Naive thymus-derived CD4-positive, alpha-beta T cell (primary cell): ENCODE measurements at regions not wholly inside any gene's neighbourhood (a gene's known extent, or its start where the extent isn't known, plus 50 kb on each side); places are given as distances from the start of the nearest gene placed in this dataset.

Experiments
- ATAC-seq: fragments of 150-1000 bp; cut with Tn5 transposase; 2 replicates; pipeline ENCODE4 v1.10.0; 2021; ENCODE audit warnings: mild to moderate bottlenecking, moderate library complexity
- CTCF ChIA-PET: fragments of 350-600 bp; sonication (Branson Sonifier 250); formaldehyde crosslinking; loops from one replicate; lab custom pipeline; 2021; ENCODE audit warnings: antibody characterized with exemption; lab: Charles Lee
- POLR2A ChIA-PET: fragments of 350-600 bp; sonication (Branson Sonifier 250); formaldehyde crosslinking; loops from one replicate; lab custom pipeline; 2021; ENCODE audit warnings: antibody characterized with exemption, inconsistent platforms; lab: Charles Lee
- DNase-seq, 9 donors: peaks; one replicate each; pipeline versions ENCODE4 v3.0.0 to v3.0.0-alpha.2; 2020 to 2022; ENCODE audit warnings: mixed read lengths in 1 of 9
- H3K27ac ChIP-seq: one replicate; pipeline ENCODE4 v1.7.0; 2013; ENCODE audit warnings: mild to moderate bottlenecking, low read depth, low read length, moderate library complexity
- H3K27me3 ChIP-seq, 2 donors: one replicate each; pipeline ENCODE4 v1.7.0; 2013; ENCODE audit warnings: low read length in 2 of 2, mild to moderate bottlenecking in 2 of 2, moderate library complexity in 2 of 2; ENCODE audit not compliant: control insufficient read depth in 2 of 2, insufficient read depth in 2 of 2
- H3K36me3 ChIP-seq, 3 experiments: 1 replicate in 2 of 3; 2 replicates in 1 of 3; pipeline ENCODE4 v1.7.0; 2013; ENCODE audit warnings: low read length in 3 of 3, mild to moderate bottlenecking in 3 of 3, moderate library complexity in 1 of 3; ENCODE audit not compliant: insufficient read depth in 3 of 3, control insufficient read depth in 2 of 3
- H3K4me1 ChIP-seq, 2 donors: one replicate each; pipeline ENCODE4 v1.7.0; 2013; ENCODE audit warnings: low read length in 2 of 2, mild to moderate bottlenecking in 2 of 2, moderate library complexity in 1 of 2; ENCODE audit not compliant: control insufficient read depth in 2 of 2, insufficient read depth in 2 of 2
- H3K4me3 ChIP-seq: 2 replicates; pipeline ENCODE4 v1.7.0; 2013; ENCODE audit warnings: mild to moderate bottlenecking, low read length
- H3K9me3 ChIP-seq, 3 experiments: 1 replicate in 2 of 3; 2 replicates in 1 of 3; pipeline ENCODE4 v1.7.0; 2013; ENCODE audit warnings: low read length in 3 of 3; ENCODE audit not compliant: control insufficient read depth in 2 of 3
- H3K27ac Mint-ChIP-seq, 9 donors: one replicate each; pipeline ENCODE4 v1.8.0; 2020 to 2022; ENCODE audit warnings: mixed read lengths in 9 of 9, mild to moderate bottlenecking in 8 of 9, moderate library complexity in 5 of 9, inconsistent platforms in 2 of 9
- H3K27me3 Mint-ChIP-seq, 5 donors: one replicate each; pipeline ENCODE4 v1.8.0; 2021 to 2022; ENCODE audit warnings: mixed read lengths in 5 of 5, mild to moderate bottlenecking in 1 of 5
- H3K36me3 Mint-ChIP-seq, 5 donors: one replicate each; pipeline ENCODE4 v1.8.0; 2020 to 2022; ENCODE audit warnings: mixed read lengths in 5 of 5, mild to moderate bottlenecking in 3 of 5, inconsistent platforms in 1 of 5
- H3K4me1 Mint-ChIP-seq, 7 donors: one replicate each; pipeline ENCODE4 v1.8.0; 2020 to 2022; ENCODE audit warnings: mixed read lengths in 7 of 7, mild to moderate bottlenecking in 3 of 7, inconsistent platforms in 1 of 7
- H3K4me3 Mint-ChIP-seq, 10 donors: one replicate each; pipeline ENCODE4 v1.8.0; 2020 to 2022; ENCODE audit warnings: mild to moderate bottlenecking in 10 of 10, mixed read lengths in 10 of 10, moderate library complexity in 6 of 10, inconsistent platforms in 2 of 10
- H3K9me3 Mint-ChIP-seq, 11 donors: one replicate each; pipeline ENCODE4 v1.8.0; 2020 to 2022; ENCODE audit warnings: mixed read lengths in 11 of 11, mild to moderate bottlenecking in 4 of 11, inconsistent platforms in 1 of 11, moderate library complexity in 1 of 11
- intact Hi-C, 2 donors: fragments of 100-400 bp; cut with micrococcal nuclease; formaldehyde crosslinking; loops; one replicate each; pipeline ENCODE4 v1.15.1; 2023

GRCh38 chr2:19568809-19569208 is 210.4 kb upstream of the OSR1 start:
- intact Hi-C loops: no loop called here
- H3K27ac Mint-ChIP-seq: no peak overlapping the region
- H3K4me3 Mint-ChIP-seq: no peak overlapping the region
- Histone ChIP-seq H3K27ac (no peak overlapping the region), H3K9me3 (no peaks in the 10 kb centered on the region), H3K36me3 (no peaks in the 10 kb centered on the region), H3K27me3 (no peaks in the 10 kb centered on the region), H3K4me3 (no peak overlapping the region), H3K4me1 (no peaks in the 10 kb centered on the region)
- no peaks in the 10 kb centered on the region for H3K36me3 Mint-ChIP-seq
- peaks cover 0 to 5% (median 0%) of the 10 kb centered on the region in 11 donors for H3K9me3 Mint-ChIP-seq
- CTCF ChIA-PET: no interaction called here
- DNase-seq (no peak), ATAC-seq (no peak)
- H3K4me1 Mint-ChIP-seq: no peaks in the 10 kb centered on the region
- POLR2A ChIA-PET: no interaction called here
- peaks cover 3 to 28% (median 17%) of the 10 kb centered on the region in 5 donors for H3K27me3 Mint-ChIP-seq

GRCh38 chr2:19560785-19561184 is 202.4 kb upstream of the OSR1 start:
- POLR2A ChIA-PET: no interaction called here
- ATAC-seq: no peak
- intact Hi-C loops: no loop called here
- DNase-seq: no peak
- H3K27me3 ChIP-seq: no peaks in the 10 kb centered on the region
- no peaks in the 10 kb centered on the region for H3K36me3 ChIP-seq
- no peaks in the 10 kb centered on the region for H3K9me3 Mint-ChIP-seq
- no peaks in the 10 kb centered on the region for H3K4me1 ChIP-seq
- no peak overlapping the region for H3K27ac Mint-ChIP-seq
- H3K36me3 Mint-ChIP-seq: no peaks in the 10 kb centered on the region
- no peak overlapping the region for H3K4me3 Mint-ChIP-seq
- CTCF ChIA-PET: interaction anchor here (0.6 kb wide), 1 partner anchor 19 kb away, joined by 3 read pairs; no protein-coding TSS in a partner anchor
- H3K27me3 Mint-ChIP-seq: peaks cover 5 to 27% (median 21%) of the 10 kb centered on the region in 5 donors
- peaks cover 0 to 11% (median 7%) of the 10 kb centered on the region in 7 donors for H3K4me1 Mint-ChIP-seq
- H3K4me3 ChIP-seq: no peak overlapping the region
- no peak overlapping the region for H3K27ac ChIP-seq
- no peaks in the 10 kb centered on the region for H3K9me3 ChIP-seq

GRCh38 chr2:19559596-19560240 is 201.3 kb upstream of the OSR1 start:
- ChIA-PET CTCF (no interaction called here), POLR2A (no interaction called here)
- peaks cover 10 to 33% (median 24%) of the 10 kb centered on the region in 5 donors for H3K27me3 Mint-ChIP-seq
- ATAC-seq: peak; percentile 47
- intact Hi-C loops: no loop called here
- peak overlapping the region in 1 of 9 donors; percentile 69 for H3K27ac Mint-ChIP-seq
- peak overlapping the region in 1 of 10 donors; percentile 9 for H3K4me3 Mint-ChIP-seq
- H3K36me3 Mint-ChIP-seq: no peaks in the 10 kb centered on the region
- Histone ChIP-seq H3K9me3 (no peaks in the 10 kb centered on the region), H3K36me3 (no peaks in the 10 kb centered on the region), H3K27ac (no peak overlapping the region), H3K27me3 (no peaks in the 10 kb centered on the region), H3K4me3 (no peak overlapping the region), H3K4me1 (no peaks in the 10 kb centered on the region)
- no peaks in the 10 kb centered on the region for H3K9me3 Mint-ChIP-seq
- peaks cover 0 to 11% (median 7%) of the 10 kb centered on the region in 7 donors for H3K4me1 Mint-ChIP-seq
- DNase-seq: peak in 5 of 9 donors; percentile 1 to 30 (median 23)

GRCh38 chr2:19556648-19557047 is 198.2 kb upstream of the OSR1 start:
- ChIA-PET CTCF (no interaction called here), POLR2A (no interaction called here)
- no peak overlapping the region for H3K4me3 Mint-ChIP-seq
- no peak overlapping the region for H3K27ac Mint-ChIP-seq
- no peaks in the 10 kb centered on the region for H3K4me1 ChIP-seq
- DNase-seq (no peak), ATAC-seq (no peak)
- no peak overlapping the region for H3K27ac ChIP-seq
- no peaks in the 10 kb centered on the region for H3K36me3 ChIP-seq
- H3K9me3 ChIP-seq: no peaks in the 10 kb centered on the region
- peaks cover 0 to 11% (median 7%) of the 10 kb centered on the region in 7 donors for H3K4me1 Mint-ChIP-seq
- no peaks in the 10 kb centered on the region for H3K27me3 ChIP-seq
- no peaks in the 10 kb centered on the region for H3K36me3 Mint-ChIP-seq
- intact Hi-C loops: no loop called here
- peaks cover 5 to 26% (median 13%) of the 10 kb centered on the region in 5 donors for H3K27me3 Mint-ChIP-seq
- no peak overlapping the region for H3K4me3 ChIP-seq
- no peaks in the 10 kb centered on the region for H3K9me3 Mint-ChIP-seq

- no peak overlapping the region for H3K27ac Mint-ChIP-seq
- intact Hi-C loops: no loop called here
- no peak overlapping the region for H3K4me3 Mint-ChIP-seq
- ATAC-seq (no peak), DNase-seq (no peak)
- H3K27ac ChIP-seq: no peak overlapping the region
- H3K9me3 ChIP-seq: no peaks in the 10 kb centered on the region
- no peak overlapping the region for H3K4me3 ChIP-seq
- POLR2A ChIA-PET: no interaction called here
- H3K4me1 ChIP-seq: no peaks in the 10 kb centered on the region
- CTCF ChIA-PET: no interaction called here
- H3K9me3 Mint-ChIP-seq: peaks cover 0 to 3% (median 0%) of the 10 kb centered on the region in 11 donors
- no peaks in the 10 kb centered on the region for H3K36me3 ChIP-seq
- no peaks in the 10 kb centered on the region for H3K27me3 ChIP-seq
- peaks cover 0 to 7% (median 2%) of the 10 kb centered on the region in 7 donors for H3K4me1 Mint-ChIP-seq
- H3K27me3 Mint-ChIP-seq: peaks cover 7 to 29% (median 23%) of the 10 kb centered on the region in 5 donors
- no peaks in the 10 kb centered on the region for H3K36me3 Mint-ChIP-seq
Observed at GRCh38 chr2:19554520-19554919, 196.1 kb upstream of the OSR1 start.

GRCh38 chr2:19552270-19552669 is 193.8 kb upstream of the OSR1 start:
- Mint-ChIP-seq H3K4me3 (no peak overlapping the region), H3K4me1 (no peaks in the 10 kb centered on the region), H3K27ac (no peak overlapping the region), H3K36me3 (no peaks in the 10 kb centered on the region), H3K9me3 (peaks cover 0 to 3% (median 0%) of the 10 kb centered on the region in 11 donors), H3K27me3 (peaks cover 4 to 37% (median 23%) of the 10 kb centered on the region in 5 donors)
- no peak overlapping the region for H3K27ac ChIP-seq
- intact Hi-C loops: no loop called here
- H3K4me1 ChIP-seq: no peaks in the 10 kb centered on the region
- CTCF ChIA-PET: no interaction called here
- POLR2A ChIA-PET: no interaction called here
- DNase-seq (no peak), ATAC-seq (no peak)
- H3K4me3 ChIP-seq: no peak overlapping the region
- no peaks in the 10 kb centered on the region for H3K36me3 ChIP-seq
- H3K9me3 ChIP-seq: no peaks in the 10 kb centered on the region
- H3K27me3 ChIP-seq: no peaks in the 10 kb centered on the region

GRCh38 chr2:19550750-19551149 is 192.3 kb upstream of the OSR1 start:
- intact Hi-C loops: no loop called here
- peaks cover 0 to 3% (median 0%) of the 10 kb centered on the region in 11 donors for H3K9me3 Mint-ChIP-seq
- no peaks in the 10 kb centered on the region for H3K4me1 ChIP-seq
- no peaks in the 10 kb centered on the region for H3K27me3 ChIP-seq
- no peak overlapping the region for H3K27ac Mint-ChIP-seq
- no peaks in the 10 kb centered on the region for H3K4me1 Mint-ChIP-seq
- no peaks in the 10 kb centered on the region for H3K36me3 ChIP-seq
- peaks cover 3 to 24% (median 15%) of the 10 kb centered on the region in 5 donors for H3K27me3 Mint-ChIP-seq
- POLR2A ChIA-PET: no interaction called here
- H3K36me3 Mint-ChIP-seq: no peaks in the 10 kb centered on the region
- no peaks in the 10 kb centered on the region for H3K9me3 ChIP-seq
- H3K4me3 ChIP-seq: no peak overlapping the region
- H3K4me3 Mint-ChIP-seq: no peak overlapping the region
- no peak overlapping the region for H3K27ac ChIP-seq
- ATAC-seq (no peak), DNase-seq (no peak)
- CTCF ChIA-PET: no interaction called here
